HG02973 (cell line): ENCODE measurements at regions not wholly inside any gene's neighbourhood (a gene's known extent, or its start where the extent isn't known, plus 50 kb on each side); places are given as distances from the start of the nearest gene placed in this dataset.

Experiments used
- ATAC-seq: cut with Tn5 transposase; IDR thresholded peaks from one replicate; pipeline ENCODE4 v1.9.1; 2021; ENCODE audit warnings: moderate library complexity; ENCODE audit not compliant: unreplicated experiment

- ATAC-seq = no peak
These were observed 259.5 kb upstream of the POU2AF2 start for GRCh38 chr11:110986016-110986415.

GRCh38 chr11:110985547-110985946 lies 260.0 kb upstream of the POU2AF2 start:
- ATAC-seq = no peak

DNA sequence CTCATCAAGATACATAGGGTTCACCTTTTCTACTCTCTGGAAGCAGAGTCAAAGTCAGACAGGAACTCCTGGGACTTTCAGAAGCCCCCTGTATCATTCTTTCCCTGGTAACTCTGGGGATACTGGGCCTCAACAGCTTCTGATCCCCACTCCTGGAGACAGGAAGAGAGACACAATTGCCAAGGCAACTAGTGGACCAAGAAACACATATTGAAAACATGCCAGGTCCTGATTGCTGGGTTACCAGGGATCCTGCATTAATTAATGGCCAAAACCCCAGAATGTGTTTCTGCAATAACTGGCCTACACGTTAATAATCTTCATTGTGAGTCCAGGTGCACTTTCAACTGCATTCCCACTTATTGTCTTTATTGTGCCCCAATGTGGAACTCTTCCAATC lies 260.8 kb upstream of the POU2AF2 start:
- ATAC-seq = no peak

GRCh38 chr11:110984147-110984546 lies 261.4 kb upstream of the POU2AF2 start:
- no peak for ATAC-seq

- no peak for ATAC-seq
These were observed 263.3 kb upstream of the POU2AF2 start for GRCh38 chr11:110982214-110982613.

GRCh38 chr11:110979696-110980095 lies 265.8 kb upstream of the POU2AF2 start:
- ATAC-seq = no peak

- ATAC-seq = no peak
These were observed 265.4 kb upstream of the ARHGAP20 start for GRCh38 chr11:110977661-110978060.

GRCh38 chr11:110974731-110975130 lies 262.5 kb upstream of the ARHGAP20 start:
- ATAC-seq = no peak

DNA sequence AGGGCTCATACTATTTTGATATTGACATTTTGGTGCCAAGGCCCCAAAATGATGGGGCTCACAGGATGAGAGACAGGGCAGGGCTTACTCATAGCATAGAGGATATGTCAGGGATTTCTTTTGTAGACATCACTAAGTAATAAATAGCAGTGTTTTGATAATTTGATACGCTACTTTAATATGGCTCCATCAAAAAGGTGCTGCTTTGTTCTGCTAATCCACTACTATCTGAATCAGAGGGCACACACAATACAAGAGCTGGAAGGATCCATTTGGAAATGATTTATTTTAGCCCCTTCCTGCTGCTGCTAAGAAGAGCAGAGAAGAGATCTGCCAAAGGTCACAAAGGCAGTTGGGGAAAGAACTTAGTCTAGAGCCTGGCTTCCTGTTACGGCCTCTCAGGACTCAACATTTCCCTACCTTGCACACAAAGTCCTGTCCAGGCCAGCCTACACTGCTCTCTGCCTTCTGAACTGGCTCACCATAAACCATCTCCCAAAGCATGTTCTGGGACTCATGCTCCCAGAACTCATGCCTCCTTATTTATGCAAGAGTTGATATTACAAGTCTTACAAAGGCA lies 261.3 kb upstream of the ARHGAP20 start:
- no peak for ATAC-seq

- no peak for ATAC-seq
These were observed 260.4 kb upstream of the ARHGAP20 start for GRCh38 chr11:110972640-110973039.

DNA sequence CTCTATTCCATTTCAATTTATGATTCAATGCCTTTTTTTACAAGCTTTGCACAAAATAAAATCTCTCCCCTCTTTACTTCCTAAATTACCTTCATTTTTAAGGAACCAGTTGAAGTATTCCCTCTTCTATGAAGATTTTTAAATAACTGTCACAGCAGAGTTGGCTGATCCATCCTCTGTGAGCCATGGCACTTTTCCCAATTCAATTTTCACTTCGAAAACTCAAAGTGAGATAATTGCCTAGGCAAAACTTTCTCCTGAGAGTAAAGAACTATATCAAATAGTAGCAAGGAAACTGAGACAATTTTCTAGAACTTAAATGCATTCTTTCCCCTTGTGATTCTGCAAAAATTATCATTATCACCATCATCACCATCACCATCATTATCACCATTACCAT lies 259.9 kb upstream of the ARHGAP20 start:
- no peak for ATAC-seq

DNA sequence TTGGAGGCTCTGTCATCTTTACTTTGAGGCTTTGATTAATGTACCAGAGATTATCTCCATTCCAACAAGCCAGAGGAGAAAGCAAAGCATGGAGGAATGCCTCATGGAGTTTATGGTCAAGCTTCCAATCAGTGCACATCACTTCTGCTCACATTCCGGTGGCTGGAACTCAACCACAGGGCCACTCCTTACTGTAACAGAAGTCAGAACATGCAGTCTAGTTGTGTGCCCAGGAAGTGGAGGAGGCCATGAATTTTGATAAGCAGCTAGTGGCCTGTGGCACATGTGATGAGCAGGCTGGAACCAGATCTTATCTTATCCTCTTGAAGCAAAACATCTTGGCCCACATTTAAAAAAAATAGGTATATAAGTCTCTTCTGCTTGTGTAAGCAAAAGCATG lies 258.9 kb upstream of the ARHGAP20 start:
- ATAC-seq = no peak

- ATAC-seq = no peak
These were observed 256.3 kb upstream of the ARHGAP20 start for GRCh38 chr11:110968348-110969062.

DNA sequence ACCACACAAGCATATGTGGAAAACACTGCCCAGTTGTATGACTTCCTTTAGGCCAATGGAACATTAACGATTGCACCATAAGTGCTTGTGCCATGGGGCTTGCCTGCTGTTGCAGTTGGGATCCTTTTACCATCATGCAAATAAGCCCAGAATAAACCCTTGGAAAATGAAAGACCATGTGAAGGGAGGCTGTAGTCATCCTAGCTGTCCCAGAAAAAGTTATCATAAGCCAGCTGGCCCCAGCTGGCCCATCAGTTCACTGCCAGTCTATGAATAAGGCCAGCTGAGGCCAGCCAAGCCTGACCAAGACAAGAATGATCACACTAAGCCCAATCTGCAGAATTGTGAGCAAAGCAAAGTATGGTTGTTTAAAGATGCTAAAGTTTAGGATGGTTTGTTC lies 253.9 kb upstream of the ARHGAP20 start:
- no peak for ATAC-seq

- ATAC-seq = no peak
These were observed 250.7 kb upstream of the ARHGAP20 start for GRCh38 chr11:110962921-110963320.

GRCh38 chr11:110960167-110960566 lies 247.9 kb upstream of the ARHGAP20 start:
- no peak for ATAC-seq

DNA sequence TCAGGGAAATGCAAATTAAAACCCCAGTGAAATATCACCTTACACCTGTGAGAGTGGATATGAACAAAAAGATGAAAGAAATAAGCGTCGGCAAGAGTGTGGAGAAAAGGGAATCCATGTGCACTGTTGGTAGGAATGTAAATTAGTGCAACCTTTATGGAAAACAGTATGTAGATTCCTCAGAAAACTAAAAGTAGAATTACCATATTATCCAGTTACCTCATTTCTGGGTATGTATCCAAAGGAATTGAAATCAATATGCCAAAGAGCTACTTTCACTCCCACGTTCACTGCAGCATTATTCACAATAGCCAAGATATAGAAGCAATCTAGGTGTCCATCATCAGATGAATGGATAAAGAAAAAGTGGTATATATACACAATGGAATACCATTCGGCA lies 246.0 kb upstream of the ARHGAP20 start:
- no peak for ATAC-seq

GRCh38 chr11:110955776-110956175 lies 243.5 kb upstream of the ARHGAP20 start:
- ATAC-seq = no peak

DNA sequence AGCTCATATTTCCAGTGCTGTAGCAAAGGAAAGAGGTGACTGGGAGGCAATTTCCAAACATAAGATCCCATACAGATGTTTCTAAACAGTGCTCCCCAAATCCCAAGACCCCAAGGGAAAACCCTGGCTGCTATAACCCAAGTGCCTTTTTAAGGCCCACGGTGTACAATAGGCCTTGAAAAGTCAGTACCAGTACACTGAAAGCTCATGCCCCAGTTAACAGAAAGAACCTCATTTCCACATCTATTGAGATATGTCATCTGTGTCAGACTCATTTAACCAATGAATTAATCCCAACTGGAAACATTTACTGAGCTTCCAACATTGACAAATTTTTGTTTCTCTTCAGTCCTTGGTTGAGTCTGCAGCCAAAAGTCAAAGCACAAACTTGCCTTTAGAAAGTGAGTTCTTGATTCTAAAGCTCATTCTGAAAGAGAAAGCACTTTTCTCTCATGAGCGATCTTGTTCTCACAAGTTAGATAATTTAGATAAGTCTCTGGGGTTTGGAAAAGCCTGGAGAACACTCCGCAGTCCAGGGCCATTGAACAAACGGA lies 239.8 kb upstream of the ARHGAP20 start:
- no peak for ATAC-seq

DNA sequence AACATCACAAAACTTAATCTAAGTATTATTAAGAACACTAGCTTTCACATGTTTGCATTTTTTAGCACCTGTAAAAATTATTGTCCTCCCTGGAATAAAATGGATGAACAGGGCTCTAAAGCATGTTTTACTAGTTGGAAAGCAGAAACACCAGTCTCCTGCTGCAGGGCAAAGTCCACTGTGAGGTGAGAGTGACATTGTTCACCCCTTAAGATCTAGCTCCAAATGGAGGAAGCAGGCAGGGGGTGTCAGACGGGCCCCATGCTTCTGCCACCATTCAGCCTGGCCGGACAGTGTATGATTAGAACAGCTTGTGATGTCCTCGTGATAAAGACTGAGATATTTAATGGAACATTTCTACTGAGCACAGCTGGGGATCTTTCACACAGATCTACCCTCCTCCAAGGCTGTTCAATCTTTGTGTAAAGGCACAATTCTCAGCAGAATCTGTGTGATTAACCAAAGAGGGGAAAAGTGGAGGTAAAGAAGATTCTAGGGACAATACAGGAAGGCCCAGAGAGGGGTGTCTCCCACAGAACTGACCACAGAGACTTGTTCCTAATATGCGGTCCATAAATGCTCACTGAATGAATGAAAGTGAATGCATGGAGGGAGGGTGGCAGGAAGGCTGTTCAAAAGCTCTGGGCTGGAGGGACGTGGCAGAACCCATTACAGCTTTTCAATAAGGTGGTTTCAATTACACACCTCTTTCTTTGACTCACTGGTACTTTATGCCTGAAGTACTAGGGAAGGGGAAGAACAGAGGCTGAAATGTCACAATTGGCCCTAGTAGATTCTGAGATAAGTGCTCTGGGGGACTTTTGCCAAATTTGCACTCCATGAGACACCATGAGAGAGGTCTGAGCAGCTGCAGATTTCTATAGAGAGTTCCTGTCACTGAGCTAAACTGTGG lies 239.1 kb upstream of the ARHGAP20 start:
- ATAC-seq = no peak

DNA sequence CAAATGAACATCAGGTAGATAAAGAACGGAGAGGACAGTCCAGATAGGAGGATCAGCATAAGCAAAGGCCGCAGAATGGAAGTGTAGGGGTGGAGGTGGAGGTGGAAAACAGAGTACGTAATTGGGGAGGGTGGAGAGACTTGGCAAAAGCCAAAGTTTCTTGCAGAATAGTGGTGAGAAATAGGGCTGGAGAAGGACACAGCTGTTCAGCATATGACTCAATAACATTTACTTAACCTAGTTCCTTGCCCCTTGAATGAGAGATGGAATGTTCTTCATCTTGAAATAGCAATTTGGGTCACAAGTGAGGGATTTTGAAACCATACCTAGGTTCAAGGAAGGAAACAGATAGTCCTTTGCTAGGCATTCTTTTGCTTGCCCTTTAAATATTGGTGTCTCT lies 235.9 kb upstream of the ARHGAP20 start:
- no peak for ATAC-seq

- no peak for ATAC-seq
These were observed 234.9 kb upstream of the ARHGAP20 start for GRCh38 chr11:110947096-110947495.
